HCT116 (cell line): ENCODE measurements at regions not wholly inside any gene's neighbourhood (a gene's known extent, or its start where the extent isn't known, plus 50 kb on each side); places are given as distances from the start of the nearest gene placed in this dataset.

Experiments used
- ATF3 ChIP-seq: IDR thresholded peaks from 2 replicates; pipeline ENCODE4 v1.6.1; 2012
- CTCF ChIP-seq, 3 experiments: fragments of 200-600 bp in 1 of 3; sonication (generic) in 1 of 3; IDR thresholded peaks in 2 of 3; conservative IDR thresholded peaks in 1 of 3; 2 replicates each; pipeline ENCODE4 v1.5.1; 2012 to 2017; ENCODE audit warnings: low read depth in 2 of 3, low read length in 2 of 3, antibody characterized with exemption in 1 of 3, borderline replicate concordance in 1 of 3, control low read depth in 1 of 3, mild to moderate bottlenecking in 1 of 3, mixed read lengths in 1 of 3, mixed run types in 1 of 3, moderate library complexity in 1 of 3; ENCODE audit not compliant: insufficient read depth in 1 of 3
- EZH2 ChIP-seq: fragments of 200-600 bp; sonication (generic); IDR thresholded peaks from 2 replicates; pipeline ENCODE4 v1.6.1; 2017; ENCODE audit warnings: antibody characterized with exemption, mixed run types
- EZH2phosphoT487 ChIP-seq: fragments of 200-600 bp; IDR thresholded peaks from 2 replicates; pipeline ENCODE4 v1.6.1; 2018; ENCODE audit warnings: antibody characterized with exemption, borderline replicate concordance
- MAX ChIP-seq: IDR thresholded peaks from 2 replicates; pipeline ENCODE4 v1.6.1; 2012
- POLR2A ChIP-seq: IDR thresholded peaks from 2 replicates; pipeline ENCODE4 v1.7.0; 2011; ENCODE audit warnings: borderline replicate concordance; ENCODE audit not compliant: insufficient read depth, insufficient read length; ENCODE audit errors: extremely low read depth
- POLR2AphosphoS5 ChIP-seq: IDR thresholded peaks from 2 replicates; pipeline ENCODE4 v1.6.1; 2011; ENCODE audit warnings: mild to moderate bottlenecking, low read depth, low read length, moderate library complexity
- RAD21 ChIP-seq: IDR thresholded peaks from 2 replicates; pipeline ENCODE4 v1.6.1; 2012; ENCODE audit warnings: low read depth, mild to moderate bottlenecking
- ZBTB33 ChIP-seq: IDR thresholded peaks from 2 replicates; pipeline ENCODE4 v1.6.1; 2011; ENCODE audit warnings: mild to moderate bottlenecking, low read length, moderate library complexity; ENCODE audit not compliant: insufficient replicate concordance; ENCODE audit errors: extremely low read depth
- ZNF274 ChIP-seq: fragments of 200-500 bp; sonication (Bioruptor generic); IDR thresholded peaks from 2 replicates; pipeline ENCODE4 v1.6.1; 2014; ENCODE audit warnings: mild to moderate bottlenecking, low read depth, low read length, inconsistent platforms

- no peak for TF ChIP-seq CTCF (IDR thresholded peaks at IDR 0.05 in 2 of 3, conservative IDR thresholded peaks at IDR 0.05 in 1 of 3; ENCODE audit: borderline replicate concordance in 1 of 3, insufficient read depth in 1 of 3, low read depth in 2 of 3, low read length in 2 of 3)
- no peak for TF ChIP-seq EZH2phosphoT487
- no peak for TF ChIP-seq RAD21
- no peak for TF ChIP-seq ZBTB33
- TF ChIP-seq MAX, result no peak
- TF ChIP-seq POLR2A, result no peak
- no peak for TF ChIP-seq EZH2
- no peak for TF ChIP-seq POLR2AphosphoS5
- TF ChIP-seq ZNF274, result no peak
- TF ChIP-seq ATF3, result no peak
These were observed 296.0 kb upstream of the LRRTM4 start for GRCh38 chr2:77818186-77818585.
